PC-9 (cell line): ENCODE measurements at regions not wholly inside any gene's neighbourhood (a gene's known extent, or its start where the extent isn't known, plus 50 kb on each side); places are given as distances from the start of the nearest gene placed in this dataset.

ENCODE experiments used
- BruUV-seq: library from RNA; stranded (reverse); fragments of 400-500 nt; replicated peaks from 2 replicates; lab custom pipeline; 2021; lab: Mats Ljungman, UMichigan
- CTCF ChIA-PET: fragments of 300-600 bp; sonication (Branson Sonifier 250); formaldehyde crosslinking; loops from one replicate; lab custom pipeline; 2022; ENCODE audit warnings: antibody characterized with exemption; lab: Charles Lee
- POLR2A ChIA-PET: fragments of 300-600 bp; sonication (Branson Sonifier 250); formaldehyde crosslinking; loops from one replicate; lab custom pipeline; 2022; ENCODE audit warnings: antibody characterized with exemption; ENCODE audit not compliant: unreplicated experiment; lab: Charles Lee
- DNase-seq, 2 experiments: peaks; one replicate each; pipeline versions ENCODE4 v3.0.0 to v3.0.0-alpha.2; 2015 to 2022; ENCODE audit warnings: mixed read lengths in 1 of 2
- H2AFZ ChIP-seq: fragments of 200-600 bp; sonication (generic); 2 replicates; pipeline ENCODE4 v1.8.1; 2017; ENCODE audit warnings: antibody characterized with exemption
- H3F3A ChIP-seq: fragments of 200-600 bp; sonication (generic); 2 replicates; pipeline ENCODE4 v1.8.1; 2017; ENCODE audit warnings: antibody characterized with exemption, mild to moderate bottlenecking, low read depth; ENCODE audit not compliant: insufficient read depth
- H3K27ac ChIP-seq: fragments of 200-600 bp; sonication (generic); 2 replicates; pipeline ENCODE4 v1.6.1; 2016; ENCODE audit warnings: mixed run types
- H3K27me3 ChIP-seq: fragments of 200-600 bp; sonication (generic); 2 replicates; pipeline ENCODE4 v1.6.1; 2016; ENCODE audit warnings: low read depth, mixed run types; ENCODE audit not compliant: insufficient read depth
- H3K36me3 ChIP-seq: fragments of 200-600 bp; sonication (generic); 2 replicates; pipeline ENCODE4 v1.6.1; 2016; ENCODE audit warnings: low read depth, mixed run types
- H3K4me1 ChIP-seq: fragments of 200-600 bp; sonication (generic); replicated peaks from 2 replicates; pipeline ENCODE4 v1.6.1; 2016; ENCODE audit warnings: mixed run types; ENCODE audit not compliant: insufficient read depth
- H3K4me2 ChIP-seq: fragments of 200-600 bp; sonication (generic); 2 replicates; pipeline ENCODE4 v1.6.1; 2017; ENCODE audit warnings: mixed run types
- H3K4me3 ChIP-seq: fragments of 200-600 bp; sonication (generic); 2 replicates; pipeline ENCODE4 v1.6.1; 2016; ENCODE audit warnings: mixed run types
- H3K79me2 ChIP-seq: fragments of 200-600 bp; sonication (generic); 2 replicates; pipeline ENCODE4 v1.6.1; 2017; ENCODE audit warnings: low read depth, mixed run types
- H3K9me2 ChIP-seq: fragments of 200-600 bp; sonication (generic); 2 replicates; pipeline ENCODE4 v1.8.1; 2017; ENCODE audit warnings: mild to moderate bottlenecking; ENCODE audit not compliant: insufficient read depth
- H3K9me3 ChIP-seq: fragments of 200-600 bp; sonication (generic); 2 replicates; pipeline ENCODE4 v1.8.1; 2016; ENCODE audit warnings: low read depth; ENCODE audit not compliant: insufficient read depth
- H4K20me1 ChIP-seq: fragments of 200-600 bp; sonication (generic); 2 replicates; pipeline ENCODE4 v1.8.1; 2017; ENCODE audit not compliant: insufficient read depth
- EZH2 ChIP-seq: fragments of 200-600 bp; sonication (generic); IDR thresholded peaks from 2 replicates; pipeline ENCODE4 v1.8.0; 2017; ENCODE audit warnings: antibody characterized with exemption, low read depth
- intact Hi-C: fragments of 100-400 bp; cut with micrococcal nuclease; formaldehyde crosslinking; loops from one replicate; pipeline ENCODE4 v1.10.0; 2022; ENCODE audit not compliant: unreplicated experiment
- TF ChIP-seq, protein P1 (sequence below): fragments of 200-600 bp; sonication (generic); conservative IDR thresholded peaks from 2 replicates; pipeline ENCODE4 v1.6.1; 2017; ENCODE audit warnings: mixed run types, antibody characterized with exemption, mild to moderate bottlenecking, moderate library complexity

DNA sequence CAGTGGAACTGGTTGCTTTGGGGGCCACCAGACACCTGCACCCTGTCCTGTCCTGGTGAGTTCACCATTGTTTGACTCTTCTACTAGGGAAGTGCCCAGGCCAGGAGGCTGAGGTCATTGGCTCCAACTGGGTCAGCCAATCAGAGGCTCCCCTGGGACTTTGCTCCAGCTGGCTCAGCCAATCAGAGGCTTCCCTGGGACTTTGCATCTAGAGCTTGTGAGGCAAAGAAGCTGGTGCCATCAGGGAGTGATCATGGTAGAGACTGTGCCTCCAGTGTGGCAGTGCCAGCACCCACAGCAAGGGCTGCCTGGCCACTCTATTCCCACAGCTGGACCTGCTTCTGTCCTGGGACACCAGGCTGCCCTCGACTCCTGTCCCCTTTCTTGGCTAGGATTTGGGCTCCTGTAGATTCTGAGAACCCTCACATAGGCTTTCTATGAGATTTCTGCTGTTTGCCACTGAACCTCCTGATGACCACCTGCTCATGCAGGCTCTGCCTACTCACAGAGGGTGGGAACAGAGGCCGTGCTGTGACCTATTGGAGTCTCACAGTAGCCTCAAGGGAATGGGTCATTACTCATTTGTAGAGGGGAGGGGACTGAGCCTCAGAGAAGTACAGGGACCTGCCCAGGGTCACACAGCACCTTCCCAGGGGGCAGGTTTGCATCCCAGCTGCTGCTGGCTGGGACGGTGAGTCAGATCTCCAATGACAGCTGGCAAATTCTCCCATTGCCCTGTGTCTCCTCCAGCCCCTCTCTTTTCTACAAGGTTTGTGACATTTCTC lies 59.2 kb upstream of the SHISAL1 start:
- peaks cover 4% of the 10 kb centered on the region; the same call in 1 of the 2 replicates for H3K9me3 ChIP-seq
- no TSS peak for BruUV-seq
- no peak overlapping the region for H3K4me2 ChIP-seq
- no peaks in the 10 kb centered on the region for H3F3A ChIP-seq
- no peak overlapping the region for H3K27ac ChIP-seq
- no peaks in the 10 kb centered on the region for H3K27me3 ChIP-seq
- intact Hi-C loops, result no loop called here
- no peaks in the 10 kb centered on the region for H3K4me1 ChIP-seq
- no peaks in the 10 kb centered on the region for H4K20me1 ChIP-seq
- no peak overlapping the region for H3K4me3 ChIP-seq
- TF ChIP-seq, protein P1, sequence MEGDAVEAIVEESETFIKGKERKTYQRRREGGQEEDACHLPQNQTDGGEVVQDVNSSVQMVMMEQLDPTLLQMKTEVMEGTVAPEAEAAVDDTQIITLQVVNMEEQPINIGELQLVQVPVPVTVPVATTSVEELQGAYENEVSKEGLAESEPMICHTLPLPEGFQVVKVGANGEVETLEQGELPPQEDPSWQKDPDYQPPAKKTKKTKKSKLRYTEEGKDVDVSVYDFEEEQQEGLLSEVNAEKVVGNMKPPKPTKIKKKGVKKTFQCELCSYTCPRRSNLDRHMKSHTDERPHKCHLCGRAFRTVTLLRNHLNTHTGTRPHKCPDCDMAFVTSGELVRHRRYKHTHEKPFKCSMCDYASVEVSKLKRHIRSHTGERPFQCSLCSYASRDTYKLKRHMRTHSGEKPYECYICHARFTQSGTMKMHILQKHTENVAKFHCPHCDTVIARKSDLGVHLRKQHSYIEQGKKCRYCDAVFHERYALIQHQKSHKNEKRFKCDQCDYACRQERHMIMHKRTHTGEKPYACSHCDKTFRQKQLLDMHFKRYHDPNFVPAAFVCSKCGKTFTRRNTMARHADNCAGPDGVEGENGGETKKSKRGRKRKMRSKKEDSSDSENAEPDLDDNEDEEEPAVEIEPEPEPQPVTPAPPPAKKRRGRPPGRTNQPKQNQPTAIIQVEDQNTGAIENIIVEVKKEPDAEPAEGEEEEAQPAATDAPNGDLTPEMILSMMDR, result no peak
- no peak for TF ChIP-seq EZH2
- CTCF ChIA-PET, result no interaction called here
- no peaks in the 10 kb centered on the region for H3K36me3 ChIP-seq
- H3K79me2 ChIP-seq, result no peaks in the 10 kb centered on the region
- POLR2A ChIA-PET, result no interaction called here
- no peaks in the 10 kb centered on the region for H3K9me2 ChIP-seq
- H2AFZ ChIP-seq, result no peak overlapping the region
- no peak for DNase-seq

DNA sequence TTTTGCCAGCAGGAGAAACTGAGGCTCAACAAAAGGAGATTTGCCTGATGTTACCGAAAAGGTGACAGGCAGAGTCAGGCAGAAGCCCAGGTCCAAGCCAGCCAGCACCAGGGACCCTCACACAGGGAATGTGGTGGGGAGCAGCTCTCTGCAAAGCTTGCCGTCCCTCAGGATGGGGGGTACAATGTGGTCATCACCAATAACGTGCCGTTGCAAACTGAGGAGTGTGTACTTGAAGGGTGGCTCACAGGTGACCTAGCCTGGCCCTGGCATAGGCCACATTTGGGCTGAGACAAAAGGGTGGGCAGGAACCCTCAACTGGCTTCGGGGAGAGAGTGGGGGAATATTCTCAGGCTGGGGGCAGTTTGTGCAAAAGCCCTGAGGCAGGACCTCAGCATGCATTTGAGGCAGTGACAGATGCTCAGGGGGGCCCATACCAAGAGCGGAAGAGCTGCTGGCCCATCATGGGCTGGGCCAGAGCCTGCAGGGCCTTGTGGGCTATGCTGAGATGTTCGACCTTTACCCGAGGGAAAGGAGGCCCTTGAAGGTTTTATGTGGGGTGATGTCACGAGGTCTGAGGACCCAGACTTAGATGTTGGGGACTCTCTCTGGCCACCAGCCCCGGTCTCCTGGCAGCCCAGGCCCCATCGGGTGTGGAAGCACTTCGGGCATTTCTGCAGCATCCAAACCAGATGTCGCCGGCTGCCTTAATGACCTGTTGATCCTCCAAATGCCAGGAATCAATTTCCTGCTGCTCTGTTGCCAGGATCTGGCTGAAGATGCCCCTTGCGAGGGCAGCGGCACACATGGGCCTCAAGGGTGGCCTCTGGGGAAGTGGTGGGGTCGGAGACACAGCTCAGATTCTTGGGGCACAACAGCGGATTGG lies 57.4 kb upstream of the SHISAL1 start:
- no peak overlapping the region for H3K4me2 ChIP-seq
- no peak overlapping the region for H3K4me3 ChIP-seq
- H3K4me1 ChIP-seq, result no peaks in the 10 kb centered on the region
- no peaks in the 10 kb centered on the region for H3F3A ChIP-seq
- intact Hi-C loops, result no loop called here
- H3K27me3 ChIP-seq, result no peaks in the 10 kb centered on the region
- H4K20me1 ChIP-seq, result no peaks in the 10 kb centered on the region
- CTCF ChIA-PET, result no interaction called here
- no peaks in the 10 kb centered on the region for H3K79me2 ChIP-seq
- DNase-seq, result peak in 1 of 2 experiments; percentile 1
- POLR2A ChIA-PET, result no interaction called here
- H3K9me2 ChIP-seq, result no peaks in the 10 kb centered on the region
- H3K36me3 ChIP-seq, result no peaks in the 10 kb centered on the region
- no peaks in the 10 kb centered on the region; the same call in 1 of the 2 replicates for H3K9me3 ChIP-seq
- TF ChIP-seq, protein P1, result no peak
- no peak for TF ChIP-seq EZH2
- no peak overlapping the region for H2AFZ ChIP-seq
- H3K27ac ChIP-seq, result no peak overlapping the region
- BruUV-seq, result no TSS peak

- DNase-seq, result no peak
- CTCF ChIA-PET, result no interaction called here
These were observed 56.5 kb upstream of the SHISAL1 start for GRCh38 chr22:44369293-44369661.

More at GRCh38 chr22:44369293-44369661, 56.5 kb upstream of the SHISAL1 start:
- POLR2A ChIA-PET, result no interaction called here
- no peaks in the 10 kb centered on the region for H3K9me2 ChIP-seq
- H3K4me3 ChIP-seq, result no peak overlapping the region
- H3K9me3 ChIP-seq, result no peaks in the 10 kb centered on the region; the same call in 1 of the 2 replicates
- no peaks in the 10 kb centered on the region for H3K27me3 ChIP-seq
- TF ChIP-seq EZH2, result no peak
- TF ChIP-seq, protein P1, result 0 out of 2 replicates have a peak, but pooled peaks have one; percentile 34
- H3K36me3 ChIP-seq, result no peaks in the 10 kb centered on the region
- no peaks in the 10 kb centered on the region for H3K79me2 ChIP-seq
- intact Hi-C loops, result no loop called here
- H3K4me2 ChIP-seq, result no peak overlapping the region
- H2AFZ ChIP-seq, result no peak overlapping the region
- BruUV-seq, result no TSS peak
- H3K4me1 ChIP-seq, result peaks cover 4% of the 10 kb centered on the region
- H3K27ac ChIP-seq, result no peak overlapping the region
- no peaks in the 10 kb centered on the region for H4K20me1 ChIP-seq
- no peaks in the 10 kb centered on the region for H3F3A ChIP-seq
